HG03442 (cell line): ENCODE measurements at regions not wholly inside any gene's neighbourhood (a gene's known extent, or its start where the extent isn't known, plus 50 kb on each side); places are given as distances from the start of the nearest gene placed in this dataset.
"Not testable (repeated sequence)": the region's sequence is repeated elsewhere in the genome, so short reads cannot be mapped to it uniquely, and the experiment has no call there.

Experiments
- ATAC-seq: cut with Tn5 transposase; IDR thresholded peaks from one replicate; pipeline ENCODE4 v1.9.1; 2021; ENCODE audit warnings: mild to moderate bottlenecking, moderate library complexity; ENCODE audit not compliant: unreplicated experiment

DNA sequence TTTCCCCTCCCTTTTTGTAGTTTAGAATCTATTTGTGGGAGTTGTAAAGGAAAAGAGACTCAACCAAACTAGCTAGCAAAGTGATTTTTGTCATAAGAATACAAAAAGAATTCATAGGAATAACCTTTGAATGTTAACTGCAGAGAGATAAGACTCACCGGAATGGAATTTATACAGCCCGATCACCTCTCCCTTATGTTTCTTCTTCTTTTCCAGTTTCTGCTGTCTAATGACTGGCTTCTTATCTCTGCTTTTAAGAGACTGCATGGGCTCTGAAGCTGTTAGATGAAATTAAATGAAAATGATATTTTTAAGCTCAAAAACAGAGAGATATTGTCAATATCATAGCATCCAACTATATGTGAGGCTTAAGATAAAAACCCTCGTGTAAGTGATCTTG, 1095.9 kb downstream of the REEP3 start:
- no peak for ATAC-seq

GRCh38 chr10:64619102-64619501, 1097.9 kb downstream of the REEP3 start:
- ATAC-seq = no peak

- no peak for ATAC-seq
Observed at GRCh38 chr10:64626924-64627323, 1105.7 kb downstream of the REEP3 start.

DNA sequence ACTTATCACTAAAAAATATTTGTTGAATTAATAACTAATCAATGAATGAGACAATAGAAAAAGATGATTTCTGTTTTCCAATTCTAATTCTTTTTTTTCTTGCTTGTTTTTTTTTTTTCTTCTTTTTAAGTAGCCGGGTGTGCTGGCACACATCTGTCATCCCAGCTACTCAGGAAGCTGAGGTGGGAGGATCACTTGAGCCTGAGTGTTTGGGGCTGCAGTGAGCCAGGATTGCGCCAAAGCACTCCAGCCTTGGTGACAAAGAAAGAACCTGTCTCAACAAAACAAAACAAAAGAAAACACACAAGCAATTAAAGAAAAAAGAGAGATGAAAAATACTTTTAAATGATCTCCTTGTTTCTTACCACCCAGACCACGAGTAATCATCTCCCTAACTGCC, 1109.3 kb downstream of the REEP3 start:
- ATAC-seq = no peak

DNA sequence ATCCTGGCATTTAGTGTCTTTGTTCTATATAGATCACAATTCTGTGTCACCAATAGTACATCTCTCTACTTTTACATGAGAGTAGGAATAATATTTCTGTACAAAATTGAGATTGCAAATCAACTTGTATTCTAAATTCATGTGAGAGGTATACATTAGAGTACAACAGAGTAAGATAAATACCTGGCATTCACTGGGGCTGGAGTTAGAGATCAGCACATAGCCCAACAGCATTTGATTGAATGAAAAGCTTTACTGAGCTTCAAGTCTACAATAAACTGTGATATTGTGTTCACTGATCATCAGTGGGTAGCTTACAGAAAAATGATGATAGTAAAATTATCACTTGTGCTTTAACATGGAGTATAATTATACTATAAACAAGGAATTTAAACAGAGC, 1114.7 kb downstream of the REEP3 start:
- ATAC-seq = no peak

GRCh38 chr10:64636461-64636860, 1115.3 kb downstream of the REEP3 start:
- ATAC-seq = no peak

GRCh38 chr10:64637939-64638338, 1116.7 kb downstream of the REEP3 start:
- no peak for ATAC-seq

DNA sequence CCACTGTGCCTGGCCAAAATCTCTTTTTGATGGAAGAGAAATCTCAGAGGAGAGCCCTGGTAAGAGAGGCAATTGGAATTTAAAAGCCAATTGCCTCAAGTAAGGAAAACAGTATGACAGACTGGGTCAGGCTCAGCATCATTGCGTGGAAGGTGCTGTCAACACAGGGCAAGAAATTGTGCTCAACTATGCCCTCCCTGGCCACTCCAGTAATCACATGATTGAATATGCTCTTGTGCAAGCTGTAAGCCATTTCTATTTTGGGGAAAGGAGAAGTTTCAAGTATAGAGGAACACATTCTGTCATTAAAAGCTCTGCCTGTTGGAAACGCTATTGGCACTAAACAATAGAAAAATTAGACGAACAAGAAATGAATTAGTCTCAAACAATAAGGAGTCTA, 1127.7 kb downstream of the REEP3 start:
- no peak for ATAC-seq

GRCh38 chr10:64658528-64658927, 1137.3 kb downstream of the REEP3 start:
- no peak for ATAC-seq

DNA sequence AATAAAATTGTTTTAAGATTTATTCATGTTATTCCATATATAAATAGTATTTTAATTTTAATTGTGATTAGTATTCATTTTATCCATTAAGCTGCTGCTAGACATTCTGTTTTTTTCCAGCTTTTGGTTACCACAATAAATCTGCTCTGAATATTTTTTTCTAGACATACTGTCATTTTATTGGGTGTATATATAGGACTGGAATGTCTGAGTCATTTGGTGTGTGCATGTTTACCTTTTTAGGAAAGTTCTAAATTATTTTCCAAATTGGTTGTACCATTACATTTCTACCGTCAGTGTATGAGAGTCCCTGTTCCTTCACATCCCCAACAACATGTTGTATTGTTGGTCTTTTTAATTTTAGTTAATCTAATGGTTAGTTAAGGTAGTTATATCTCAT, 1138.1 kb downstream of the REEP3 start:
- ATAC-seq = no peak

- ATAC-seq = no peak
Observed at GRCh38 chr10:64682043-64682442, 1160.8 kb downstream of the REEP3 start.

GRCh38 chr10:64690194-64690593, 1169.0 kb downstream of the REEP3 start:
- ATAC-seq = no peak

DNA sequence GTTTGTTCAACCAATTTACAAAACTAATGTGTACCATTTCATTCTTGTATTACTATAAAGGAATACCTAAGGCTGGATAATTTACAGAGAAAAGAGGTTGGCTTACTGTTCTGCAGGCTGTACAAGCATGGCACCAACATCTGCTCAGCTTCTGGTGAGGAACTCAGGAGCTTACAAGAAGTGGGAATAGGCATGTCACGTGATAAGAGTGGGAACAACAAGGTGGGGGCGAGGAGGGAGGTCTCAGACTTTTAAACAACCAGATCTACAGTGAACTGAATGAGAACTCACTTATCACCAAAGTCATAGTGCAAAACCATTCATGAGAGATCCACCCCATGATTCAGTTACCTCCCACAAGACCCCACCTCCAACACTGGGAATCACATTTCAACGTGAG, 1178.0 kb downstream of the REEP3 start:
- ATAC-seq = no peak

DNA sequence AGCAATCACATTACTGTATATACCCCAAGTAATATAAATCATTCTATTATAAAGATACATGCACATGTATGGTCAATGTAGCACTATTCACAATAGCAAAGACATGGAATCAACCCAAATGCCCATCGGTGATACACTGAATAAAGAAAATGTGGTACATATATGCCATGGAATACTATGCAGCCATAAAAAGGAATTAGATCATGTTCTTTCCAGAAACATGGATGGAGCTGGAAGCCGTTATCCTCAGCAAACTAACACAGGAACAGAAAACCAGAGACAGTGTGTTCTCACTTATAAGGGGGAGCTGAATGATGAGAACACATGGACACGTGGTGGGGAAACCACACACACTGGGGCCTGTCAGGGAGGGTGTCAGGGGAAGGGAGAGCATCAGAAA, 1180.9 kb downstream of the REEP3 start:
- ATAC-seq = not testable (repeated sequence)

DNA sequence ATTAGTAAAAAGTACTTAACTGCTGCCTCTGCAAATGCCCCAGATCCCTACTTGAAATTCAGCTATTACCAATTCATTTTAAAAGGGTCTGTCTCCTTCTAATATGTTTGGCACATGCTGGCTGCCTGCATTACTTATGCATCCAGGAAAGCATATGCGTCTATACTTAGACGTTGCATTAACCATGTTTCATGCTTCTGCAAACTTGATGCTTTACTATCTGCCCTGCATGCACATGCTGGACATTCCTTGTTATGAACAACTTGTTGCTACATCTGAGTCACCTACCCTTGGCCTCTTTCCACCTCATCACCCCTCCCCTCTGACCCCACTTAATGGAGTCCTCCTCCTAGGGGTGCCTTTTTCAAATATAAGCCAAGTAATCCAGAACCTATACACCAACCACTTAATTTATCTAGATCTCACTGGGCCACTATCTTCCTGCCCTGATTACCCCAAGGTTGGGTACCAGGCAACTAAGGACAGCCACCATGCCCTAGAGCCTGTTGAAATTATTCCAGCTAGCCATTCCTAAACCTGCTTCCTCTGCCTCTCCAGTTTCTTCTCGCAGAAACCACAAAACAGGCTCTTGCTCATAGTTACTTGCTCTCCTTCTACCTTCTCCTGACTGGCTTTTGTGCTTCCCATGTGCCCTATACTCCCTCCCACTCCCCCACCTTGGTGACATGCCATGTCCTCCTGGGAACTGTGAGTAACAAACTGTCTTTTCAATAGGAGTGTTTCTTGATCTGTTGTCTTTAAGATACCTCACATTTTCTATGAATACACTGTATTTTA, 1187.9 kb downstream of the REEP3 start:
- no peak for ATAC-seq

DNA sequence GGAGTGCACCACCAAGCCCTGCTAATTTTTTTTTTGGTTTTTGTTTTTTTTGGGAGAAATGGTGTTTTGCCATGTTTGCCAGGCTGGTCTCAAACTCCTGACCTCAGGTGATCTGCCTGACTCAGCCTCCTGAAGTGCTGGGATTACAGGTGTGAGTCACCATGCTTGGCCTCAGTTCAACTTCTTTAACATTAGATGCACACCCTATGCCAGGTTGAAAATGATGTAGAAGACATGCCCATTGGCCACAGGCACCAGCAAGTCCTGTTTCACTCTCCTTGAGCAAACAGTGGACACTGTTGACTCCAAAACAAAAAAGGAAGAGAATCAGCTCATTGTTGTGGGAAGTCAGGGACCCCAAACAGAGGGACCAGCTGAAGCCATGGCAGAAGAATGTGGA, 1205.3 kb downstream of the REEP3 start:
- no peak for ATAC-seq

GRCh38 chr10:64731016-64731415, 1209.8 kb downstream of the REEP3 start:
- ATAC-seq = no peak

- ATAC-seq = no peak
Observed at GRCh38 chr10:64732372-64732957, 1211.3 kb downstream of the REEP3 start.

GRCh38 chr10:64733980-64734379, 1212.8 kb downstream of the REEP3 start:
- no peak for ATAC-seq

GRCh38 chr10:64738462-64738861, 1217.3 kb downstream of the REEP3 start:
- ATAC-seq = no peak

- no peak for ATAC-seq
Observed at GRCh38 chr10:64745565-64745964, 1224.4 kb downstream of the REEP3 start.

- no peak for ATAC-seq
Observed at GRCh38 chr10:64750672-64751071, 1229.5 kb downstream of the REEP3 start.

- ATAC-seq = no peak
Observed at GRCh38 chr10:64753516-64753915, 1232.3 kb downstream of the REEP3 start.
